Common myeloid progenitor, CD34-positive (primary cell): ENCODE measurements at regions not wholly inside any gene's neighbourhood (a gene's known extent, or its start where the extent isn't known, plus 50 kb on each side); places are given as distances from the start of the nearest gene placed in this dataset.
"Not testable (repeated sequence)": the region's sequence is repeated elsewhere in the genome, so short reads cannot be mapped to it uniquely, and the experiment has no call there.

Experiments
- CTCF ChIA-PET: fragments of 350-600 bp; sonication (Branson Sonifier 250); formaldehyde crosslinking; loops from one replicate; lab custom pipeline; 2021; ENCODE audit warnings: antibody characterized with exemption; lab: Charles Lee
- POLR2A ChIA-PET: fragments of 350-600 bp; sonication (Branson Sonifier 250); formaldehyde crosslinking; loops from one replicate; lab custom pipeline; 2021; ENCODE audit warnings: antibody characterized with exemption; lab: Charles Lee
- DNase-seq, 3 donors: peaks; one replicate each; pipeline versions ENCODE4 v3.0.0 to v3.0.0-alpha.2; 2013
- H3K27ac ChIP-seq, 2 experiments: 1 replicate in 1 of 2; 2 replicates in 1 of 2; pipeline ENCODE4 v1.7.0; 2013; ENCODE audit warnings: inconsistent platforms in 2 of 2, low read length in 2 of 2, mild to moderate bottlenecking in 2 of 2, low read depth in 1 of 2, moderate library complexity in 1 of 2; ENCODE audit not compliant: severe bottlenecking in 2 of 2, insufficient read depth in 1 of 2, poor library complexity in 1 of 2
- H3K27me3 ChIP-seq, 5 experiments: replicated peaks in 2 of 5; 1 replicate in 3 of 5; 2 replicates in 2 of 5; pipeline versions ENCODE4 v1.6.1 to v1.7.0; 2013; ENCODE audit warnings: low read length in 4 of 5, mild to moderate bottlenecking in 2 of 5, moderate library complexity in 2 of 5, inconsistent platforms in 1 of 5; ENCODE audit not compliant: insufficient read depth in 5 of 5, control insufficient read depth in 4 of 5
- H3K36me3 ChIP-seq, 4 experiments: 1 replicate in 2 of 4; 2 replicates in 2 of 4; pipeline versions ENCODE4 v1.6.1 to v1.7.0; 2013; ENCODE audit warnings: low read length in 3 of 4, control low read depth in 1 of 4, mild to moderate bottlenecking in 1 of 4; ENCODE audit not compliant: control insufficient read depth in 4 of 4, insufficient read depth in 4 of 4
- H3K4me1 ChIP-seq, 4 experiments: 1 replicate in 3 of 4; 2 replicates in 1 of 4; pipeline versions ENCODE4 v1.6.1 to v1.7.1; 2013; ENCODE audit warnings: low read length in 3 of 4, mild to moderate bottlenecking in 3 of 4, control low read depth in 1 of 4, inconsistent platforms in 1 of 4, moderate library complexity in 1 of 4; ENCODE audit not compliant: control insufficient read depth in 4 of 4, insufficient read depth in 4 of 4; ENCODE audit errors: control extremely low read depth in 1 of 4
- H3K4me3 ChIP-seq, 7 experiments: 1 replicate in 4 of 7; 2 replicates in 3 of 7; pipeline versions ENCODE4 v1.5.1 to v1.7.0; 2013; ENCODE audit warnings: mild to moderate bottlenecking in 7 of 7, low read length in 6 of 7, moderate library complexity in 6 of 7, inconsistent platforms in 2 of 7, low read depth in 2 of 7, control low read depth in 1 of 7; ENCODE audit not compliant: insufficient read depth in 4 of 7, control insufficient read depth in 1 of 7; ENCODE audit errors: extremely low read depth in 1 of 7
- H3K9me3 ChIP-seq, 5 experiments: 1 replicate in 4 of 5; 2 replicates in 1 of 5; pipeline versions ENCODE4 v1.6.1 to v1.7.1; 2013; ENCODE audit warnings: low read length in 4 of 5, mild to moderate bottlenecking in 2 of 5, inconsistent platforms in 1 of 5, low read depth in 1 of 5, moderate library complexity in 1 of 5; ENCODE audit not compliant: control insufficient read depth in 4 of 5, insufficient read depth in 2 of 5; ENCODE audit errors: control extremely low read depth in 1 of 5
- WGBS: methylation state at CpG from one replicate; pipeline ENCODE4 v1.1.5; 2013; ENCODE audit not compliant: insufficient coverage; 5-methylcytosine and 5-hydroxymethylcytosine counted together

DNA sequence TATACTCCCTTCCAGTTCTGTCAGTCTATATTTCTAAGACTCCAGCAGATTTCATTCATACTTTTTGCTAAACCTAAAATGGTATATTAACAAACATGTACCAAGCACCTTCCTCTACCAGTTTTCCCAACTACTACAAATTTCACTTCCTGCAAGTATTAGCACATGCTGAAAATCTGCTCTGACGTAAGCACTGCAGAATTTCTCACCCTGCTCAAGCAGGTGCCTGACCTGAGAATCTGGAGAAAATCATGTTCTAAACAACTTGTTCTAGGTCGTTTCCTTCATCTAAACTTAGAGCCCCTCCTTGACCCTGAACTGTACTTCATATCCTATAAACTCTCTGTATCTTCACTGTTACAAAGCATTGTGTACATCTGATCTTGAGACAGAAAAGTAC lies 380.7 kb upstream of the NOCT start:
- Histone ChIP-seq H3K4me1 (no peaks in the 10 kb centered on the region), H3K27ac (no peak overlapping the region), H3K4me3 (no peak overlapping the region), H3K27me3 (peaks cover 0 to 3% (median 0%) of the 10 kb centered on the region in 5 experiments), H3K36me3 (no peaks in the 10 kb centered on the region), H3K9me3 (no peaks in the 10 kb centered on the region)
- WGBS: 100% methylated on average over 2 of the region's 2 CpGs
- DNase-seq: no peak
- CTCF ChIA-PET: interaction anchor here (0.7 kb wide), 1 partner anchor 8 kb away, joined by 3 read pairs; no protein-coding TSS in a partner anchor
- POLR2A ChIA-PET: no interaction called here

DNA sequence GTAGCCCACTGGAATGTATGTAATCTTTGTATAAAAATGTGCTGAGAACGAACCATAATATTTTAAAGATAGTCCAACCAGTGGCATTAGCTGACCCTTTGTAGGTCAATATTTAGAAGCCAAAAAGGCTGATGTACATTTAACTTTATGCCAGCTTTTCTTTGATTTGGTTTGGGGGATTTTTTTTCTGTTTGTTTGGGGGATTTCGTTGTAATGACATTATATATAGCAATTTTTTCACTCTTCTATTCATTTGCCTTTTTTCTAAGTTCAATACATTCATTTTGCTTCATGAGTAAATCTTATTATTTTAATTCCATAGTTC lies 382.0 kb upstream of the NOCT start:
- H3K27me3 ChIP-seq: peaks cover 0 to 3% (median 0%) of the 10 kb centered on the region in 5 experiments
- H3K27ac ChIP-seq: no peak overlapping the region
- H3K4me3 ChIP-seq: no peak overlapping the region
- ChIA-PET CTCF (no interaction called here), POLR2A (no interaction called here)
- 80% methylated on average over 1 of the region's 2 CpGs for WGBS
- no peak for DNase-seq
- H3K36me3 ChIP-seq: no peaks in the 10 kb centered on the region
- no peaks in the 10 kb centered on the region for H3K9me3 ChIP-seq
- H3K4me1 ChIP-seq: no peaks in the 10 kb centered on the region

DNA sequence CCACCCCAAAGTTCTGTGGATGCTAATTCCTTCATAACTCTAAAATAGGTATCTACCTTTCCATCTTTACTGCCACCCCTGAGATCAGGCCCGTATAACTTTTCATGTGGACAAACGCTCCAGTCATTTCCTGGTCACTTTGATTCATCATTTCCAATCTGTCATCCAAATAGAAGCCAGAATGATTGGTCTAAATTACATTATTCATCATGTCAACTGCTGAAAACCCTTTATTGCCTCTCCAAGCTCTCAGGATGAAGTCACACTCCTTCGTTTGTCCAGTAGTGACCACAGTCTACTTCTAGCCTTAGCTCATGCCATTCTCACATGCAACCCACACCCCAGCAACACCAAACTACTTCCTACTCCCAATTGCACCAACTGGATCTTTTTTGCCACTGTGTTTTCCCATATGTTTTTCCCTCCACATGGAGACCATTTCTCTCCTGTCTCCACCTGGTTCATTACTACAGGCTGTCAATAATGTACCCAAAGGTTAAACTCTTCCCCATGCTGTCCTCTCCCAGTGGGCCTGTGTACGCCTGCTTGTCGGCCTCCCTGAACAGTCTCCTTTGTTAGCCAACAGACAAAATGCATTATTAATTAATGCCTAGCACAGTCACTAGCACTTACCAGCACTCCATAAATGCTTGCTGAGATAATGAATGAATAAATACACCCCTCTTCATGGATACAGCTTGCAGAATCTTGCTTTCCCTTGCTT lies 382.6 kb upstream of the NOCT start:
- 87% methylated on average over 3 of the region's 5 CpGs for WGBS
- POLR2A ChIA-PET: no interaction called here
- CTCF ChIA-PET: no interaction called here
- Histone ChIP-seq H3K27me3 (peaks cover 0 to 3% (median 0%) of the 10 kb centered on the region in 5 experiments), H3K4me3 (no peak overlapping the region), H3K27ac (no peak overlapping the region), H3K36me3 (no peaks in the 10 kb centered on the region), H3K9me3 (no peaks in the 10 kb centered on the region), H3K4me1 (no peaks in the 10 kb centered on the region)
- DNase-seq: no peak

DNA sequence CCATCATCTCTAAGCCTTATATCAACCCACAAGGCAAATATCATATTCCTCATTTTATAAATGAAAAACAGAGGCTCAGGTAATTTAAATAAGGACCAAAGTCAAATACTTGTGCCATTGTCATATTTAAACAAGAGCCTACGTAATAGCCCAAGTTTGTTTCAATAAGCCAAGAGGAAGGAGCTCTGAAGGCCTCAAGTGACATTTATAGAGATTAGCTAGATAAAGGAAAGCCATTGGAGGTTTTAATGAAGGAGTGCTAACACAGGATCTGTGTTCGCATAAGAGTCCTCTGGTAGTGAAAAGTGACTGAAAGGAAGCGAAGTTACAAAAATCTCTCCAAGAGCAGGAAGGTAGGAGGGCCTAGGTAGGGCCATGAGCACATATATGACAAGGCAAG lies 384.9 kb upstream of the NOCT start:
- 86% methylated on average over 3 of the region's 3 CpGs for WGBS
- POLR2A ChIA-PET: no interaction called here
- DNase-seq: no peak

DNA sequence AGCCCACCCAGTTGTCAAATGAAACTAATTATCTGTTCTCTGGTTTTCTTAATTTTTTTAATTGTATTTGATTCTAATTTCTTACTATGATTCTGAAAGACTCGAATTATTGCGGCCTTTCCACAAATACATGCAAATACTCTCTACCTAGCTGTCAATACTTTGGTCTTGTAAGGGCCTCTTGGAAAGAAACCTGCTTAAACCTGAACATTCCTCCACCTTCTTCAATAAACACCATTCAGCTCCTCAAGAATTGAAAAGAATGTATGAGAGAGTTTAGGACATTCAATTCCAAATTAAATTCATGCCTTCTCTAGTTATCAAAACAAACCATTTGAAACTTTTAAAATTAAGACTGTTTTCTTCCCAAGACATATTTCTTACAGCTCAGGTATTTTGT lies 385.9 kb upstream of the NOCT start:
- POLR2A ChIA-PET: no interaction called here
- peaks cover 0 to 3% (median 0%) of the 10 kb centered on the region in 5 experiments for H3K27me3 ChIP-seq
- no peak for DNase-seq
- H3K36me3 ChIP-seq: no peaks in the 10 kb centered on the region
- no peaks in the 10 kb centered on the region for H3K9me3 ChIP-seq
- CTCF ChIA-PET: interaction anchor here (1.0 kb wide), 1 partner anchor 315 kb away, joined by 3 read pairs; no protein-coding TSS in a partner anchor
- no CpG with 5 or more reads among the region's 2 CpGs for WGBS
- H3K4me3 ChIP-seq: no peak overlapping the region
- no peaks in the 10 kb centered on the region for H3K4me1 ChIP-seq
- H3K27ac ChIP-seq: no peak overlapping the region

More for the DNA sequence above, 384.9 kb upstream of the NOCT start:
- CTCF ChIA-PET: no interaction called here
- Histone ChIP-seq H3K4me1 (no peaks in the 10 kb centered on the region), H3K4me3 (no peak overlapping the region), H3K27me3 (peaks cover 0 to 3% (median 0%) of the 10 kb centered on the region in 5 experiments), H3K27ac (no peak overlapping the region), H3K36me3 (no peaks in the 10 kb centered on the region), H3K9me3 (no peaks in the 10 kb centered on the region)

DNA sequence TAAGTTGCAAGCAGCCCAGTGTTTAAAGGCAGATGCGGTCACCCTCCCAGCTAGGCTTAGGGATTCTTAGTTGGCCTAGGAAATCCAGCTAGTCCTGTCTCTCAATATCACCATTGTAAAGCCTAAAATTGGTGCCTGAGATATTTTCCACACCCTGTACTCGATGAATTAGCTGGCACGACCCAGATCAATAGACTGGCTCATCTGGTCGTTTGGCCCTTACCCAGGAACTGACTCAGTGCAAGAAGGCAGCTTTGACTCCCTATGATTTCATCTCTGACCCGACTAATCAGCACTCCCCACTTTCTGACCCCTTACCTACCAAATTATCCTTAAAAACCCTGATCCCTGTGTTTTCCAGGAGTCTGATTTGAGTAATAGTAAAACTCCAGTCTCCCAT lies 384.9 kb upstream of the SLC7A11 start:
- Histone ChIP-seq H3K4me3 (no peak overlapping the region), H3K9me3 (no peaks in the 10 kb centered on the region), H3K4me1 (no peaks in the 10 kb centered on the region), H3K27ac (no peak overlapping the region), H3K36me3 (no peaks in the 10 kb centered on the region), H3K27me3 (no peaks in the 10 kb centered on the region)
- WGBS: 94% methylated on average over 5 of the region's 5 CpGs
- POLR2A ChIA-PET: no interaction called here
- CTCF ChIA-PET: no interaction called here
- no peak for DNase-seq

DNA sequence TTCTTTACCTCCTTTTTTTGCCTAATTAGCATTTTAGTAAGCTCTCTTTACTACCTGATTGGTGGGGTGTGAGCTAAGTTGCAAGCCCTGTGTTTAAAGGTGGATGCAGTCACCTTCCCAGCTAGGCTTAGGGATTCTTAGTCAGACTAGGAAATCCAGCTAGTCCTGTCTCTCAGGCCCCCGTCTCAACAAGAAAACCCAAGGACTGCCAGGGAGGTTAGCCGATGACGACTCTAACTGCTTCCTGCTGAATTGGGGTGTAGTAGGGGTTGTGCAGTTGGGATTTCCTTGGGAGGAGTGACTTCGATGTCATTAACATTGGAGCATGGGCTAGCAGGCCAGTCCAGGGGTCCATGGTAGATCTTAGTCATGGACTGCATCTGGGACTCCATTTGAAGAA lies 380.2 kb upstream of the SLC7A11 start:
- POLR2A ChIA-PET, H3K4me1 ChIP-seq, H3K36me3 ChIP-seq, CTCF ChIA-PET, H3K4me3 ChIP-seq, H3K27me3 ChIP-seq, H3K9me3 ChIP-seq, DNase-seq, H3K27ac ChIP-seq: not testable (repeated sequence)
- 79% methylated on average over 4 of the region's 4 CpGs for WGBS
